ENCODE measurements at regions not wholly inside any gene's neighbourhood (a gene's known extent, or its start where the extent isn't known, plus 50 kb on each side); places are given as distances from the start of the nearest gene placed in this dataset.

- Histone ChIP-seq H2BK12ac (ENCODE audit: insufficient read length, low read depth, low read length) (no peak overlapping the region), H3K27ac (ENCODE audit: insufficient read length, low read depth, low read length) (no peak overlapping the region), H3K27me3 (ENCODE audit: insufficient read depth, low read length) (no peaks in the 10 kb centered on the region), H3K4me2 (ENCODE audit: insufficient read depth, insufficient read length, low read length) (no peak overlapping the region), H3K18ac (ENCODE audit: insufficient read length, low read depth, low read length) (no peak overlapping the region), H3K23me2 (ENCODE audit: insufficient read length, low read depth, low read length, poor library complexity, severe bottlenecking) (no peaks in the 10 kb centered on the region), H3K79me2 (ENCODE audit: insufficient read depth, low read length) (no peaks in the 10 kb centered on the region), H3K9ac (ENCODE audit: extremely low read depth, insufficient read length, low read length) (no peak overlapping the region), H3K14ac (ENCODE audit: insufficient read depth, low read length) (no peak overlapping the region), H4K5ac (ENCODE audit: insufficient read length, low read depth, low read length) (no peak overlapping the region), H3K79me1 (ENCODE audit: insufficient read depth, low read depth, low read length, poor library complexity, severe bottlenecking) (no peaks in the 10 kb centered on the region), H3T11ph (ENCODE audit: low read length) (no peak overlapping the region), H2AFZ (ENCODE audit: low read length) (no peak overlapping the region), H3K4me1 (ENCODE audit: insufficient read depth, low read length) (no peaks in the 10 kb centered on the region), H2BK20ac (ENCODE audit: low read depth, low read length, poor library complexity, severe bottlenecking) (no peak overlapping the region), H4K20me1 (ENCODE audit: control insufficient read depth, insufficient read depth, insufficient read length) (no peaks in the 10 kb centered on the region), H4K91ac (ENCODE audit: insufficient read length, low read depth, low read length) (no peak overlapping the region), H2BK120ac (ENCODE audit: low read depth, low read length, poor library complexity, severe bottlenecking) (no peak overlapping the region), H3K23ac (ENCODE audit: insufficient read length, low read depth, low read length) (no peak overlapping the region), H2BK5ac (ENCODE audit: insufficient read length, low read length) (no peak overlapping the region), H2AK5ac (ENCODE audit: insufficient read length, low read length) (no peak overlapping the region), H3K4ac (ENCODE audit: low read depth, low read length) (no peak overlapping the region), H4K8ac (replicated peaks; ENCODE audit: insufficient read length, low read depth, low read length) (no peak overlapping the region), H2BK15ac (ENCODE audit: low read depth, low read length) (no peak overlapping the region), H3K56ac (ENCODE audit: insufficient read length, low read depth, low read length) (no peak overlapping the region), H3K9me3 (ENCODE audit: control insufficient read depth, low read depth, low read length) (no peaks in the 10 kb centered on the region)
- Mint-ChIP-seq H3K27ac (no peak overlapping the region), H3K4me1 (peaks cover 0 to 5% of the 10 kb centered on the region in 2 experiments; a peak in 1 of 4 replicates), H3K9me3 (peaks cover 15 to 23% of the 10 kb centered on the region in 2 experiments), H3K27me3 (ENCODE audit: low read depth) (no peaks in the 10 kb centered on the region), H3K36me3 (ENCODE audit: insufficient read depth in 1 of 3, low read depth in 3 of 3) (peaks cover 0 to 7% (median 4%) of the 10 kb centered on the region in 3 experiments; a peak in 3 of 7 replicates), H3K4me3 (no peak overlapping the region)
- no peak for TF ChIP-seq CTCF (conservative IDR thresholded peaks at IDR 0.05)
- DNase-seq: no peak
Observed at GRCh38 chr4:54924891-54925290, 200.5 kb downstream of the KDR start.
